Immature natural killer cell (primary cell): ENCODE measurements at regions not wholly inside any gene's neighbourhood (a gene's known extent, or its start where the extent isn't known, plus 50 kb on each side); places are given as distances from the start of the nearest gene placed in this dataset.

ENCODE experiments used
- DNase-seq, 3 donors: peaks; one replicate each; pipeline ENCODE4 v3.0.0; 2022; ENCODE audit warnings: mixed read lengths in 1 of 3
- H3K27ac Mint-ChIP-seq, 6 donors: one replicate each; pipeline ENCODE4 v1.8.0; 2020; ENCODE audit warnings: mixed read lengths in 6 of 6, mild to moderate bottlenecking in 5 of 6, inconsistent platforms in 4 of 6, moderate library complexity in 3 of 6
- H3K27me3 Mint-ChIP-seq, 3 donors: one replicate each; pipeline ENCODE4 v1.8.0; 2020 to 2021; ENCODE audit warnings: low read depth in 3 of 3, mild to moderate bottlenecking in 3 of 3, mixed read lengths in 3 of 3, moderate library complexity in 3 of 3, inconsistent platforms in 1 of 3
- H3K36me3 Mint-ChIP-seq, 3 donors: one replicate each; pipeline ENCODE4 v1.8.0; 2020; ENCODE audit warnings: mixed read lengths in 3 of 3, inconsistent platforms in 2 of 3, mild to moderate bottlenecking in 2 of 3
- H3K4me1 Mint-ChIP-seq, 2 donors: one replicate each; pipeline ENCODE4 v1.8.0; 2020; ENCODE audit warnings: inconsistent platforms in 2 of 2, mild to moderate bottlenecking in 2 of 2, mixed read lengths in 2 of 2, moderate library complexity in 1 of 2
- H3K4me3 Mint-ChIP-seq, 5 donors: one replicate each; pipeline ENCODE4 v1.8.0; 2020; ENCODE audit warnings: mild to moderate bottlenecking in 5 of 5, mixed read lengths in 5 of 5, inconsistent platforms in 3 of 5, moderate library complexity in 3 of 5
- H3K9me3 Mint-ChIP-seq, 6 donors: one replicate each; pipeline ENCODE4 v1.8.0; 2020; ENCODE audit warnings: mild to moderate bottlenecking in 6 of 6, mixed read lengths in 6 of 6, inconsistent platforms in 4 of 6, moderate library complexity in 3 of 6

GRCh38 chr14:53824061-53824460, 132.6 kb downstream of the BMP4 start:
- no peak for DNase-seq
- peaks cover 1 to 10% (median 8%) of the 10 kb centered on the region in 6 donors for H3K9me3 Mint-ChIP-seq
- no peak overlapping the region for H3K4me3 Mint-ChIP-seq
- H3K27ac Mint-ChIP-seq: no peak overlapping the region
- H3K4me1 Mint-ChIP-seq: no peaks in the 10 kb centered on the region
- no peaks in the 10 kb centered on the region for H3K27me3 Mint-ChIP-seq
- no peaks in the 10 kb centered on the region for H3K36me3 Mint-ChIP-seq

GRCh38 chr14:53814392-53814791, 142.2 kb downstream of the BMP4 start:
- Mint-ChIP-seq H3K27ac (no peak overlapping the region), H3K36me3 (no peaks in the 10 kb centered on the region), H3K9me3 (peaks cover 0 to 23% (median 8%) of the 10 kb centered on the region in 6 donors), H3K4me1 (no peaks in the 10 kb centered on the region), H3K4me3 (no peak overlapping the region), H3K27me3 (no peaks in the 10 kb centered on the region)
- no peak for DNase-seq

GRCh38 chr14:53810221-53810620, 146.4 kb downstream of the BMP4 start:
- no peak for DNase-seq
- Mint-ChIP-seq H3K27me3 (peaks cover 0 to 2% (median 0%) of the 10 kb centered on the region in 3 donors), H3K9me3 (peaks cover 0 to 21% (median 5%) of the 10 kb centered on the region in 6 donors), H3K27ac (no peak overlapping the region), H3K4me1 (no peaks in the 10 kb centered on the region), H3K36me3 (no peaks in the 10 kb centered on the region), H3K4me3 (no peak overlapping the region)

- peaks cover 0 to 2% (median 0%) of the 10 kb centered on the region in 3 donors for H3K27me3 Mint-ChIP-seq
- peaks cover 2 to 17% (median 7%) of the 10 kb centered on the region in 6 donors for H3K9me3 Mint-ChIP-seq
- H3K36me3 Mint-ChIP-seq: no peaks in the 10 kb centered on the region
- no peak overlapping the region for H3K4me3 Mint-ChIP-seq
- DNase-seq: no peak
- no peak overlapping the region for H3K27ac Mint-ChIP-seq
- no peaks in the 10 kb centered on the region for H3K4me1 Mint-ChIP-seq
Measured at GRCh38 chr14:53808042-53808441, 148.6 kb downstream of the BMP4 start.

DNA sequence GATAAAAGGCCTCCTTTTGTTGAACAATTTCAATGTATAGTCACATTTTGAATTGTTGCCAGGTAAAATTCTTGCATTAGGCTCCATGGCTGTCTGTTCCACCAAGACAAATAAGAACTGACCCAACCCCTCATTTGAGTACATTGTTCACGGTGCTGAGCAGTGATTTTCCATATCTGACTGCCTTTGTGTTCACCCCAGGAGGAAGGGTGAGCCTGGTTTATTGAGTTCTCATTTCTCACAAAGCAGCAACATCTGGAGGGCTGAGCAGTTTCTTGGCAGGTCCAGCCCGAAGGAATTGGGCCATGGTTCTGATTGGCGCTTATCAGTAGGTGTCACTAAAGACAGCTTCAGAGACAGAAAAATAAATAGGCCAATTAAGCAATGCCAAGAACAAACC, 149.1 kb downstream of the BMP4 start:
- no peak overlapping the region for H3K27ac Mint-ChIP-seq
- no peaks in the 10 kb centered on the region for H3K4me1 Mint-ChIP-seq
- no peaks in the 10 kb centered on the region for H3K36me3 Mint-ChIP-seq
- peaks cover 0 to 2% (median 0%) of the 10 kb centered on the region in 3 donors for H3K27me3 Mint-ChIP-seq
- H3K4me3 Mint-ChIP-seq: no peak overlapping the region
- no peak for DNase-seq
- peaks cover 3 to 18% (median 10%) of the 10 kb centered on the region in 6 donors for H3K9me3 Mint-ChIP-seq

DNA sequence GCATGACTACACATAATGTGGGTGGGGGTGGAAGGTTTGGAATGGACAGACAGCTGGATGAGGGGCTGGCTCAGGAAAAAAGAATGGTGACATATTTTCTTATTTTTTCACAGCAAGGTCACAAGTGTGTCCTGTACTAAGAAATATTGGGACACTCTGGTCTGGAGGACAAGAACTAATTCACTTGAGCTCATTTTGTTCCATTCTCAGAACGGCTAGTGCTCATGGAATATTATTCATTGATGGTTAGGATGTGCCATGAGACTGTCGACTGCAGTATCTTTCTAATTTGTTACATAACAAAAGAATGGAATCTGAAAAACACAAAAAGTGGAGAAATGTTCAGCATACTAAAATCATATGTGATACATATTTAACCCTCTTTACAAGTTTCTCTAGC, 149.5 kb downstream of the BMP4 start:
- H3K4me3 Mint-ChIP-seq: no peak overlapping the region
- peaks cover 0 to 2% (median 0%) of the 10 kb centered on the region in 3 donors for H3K27me3 Mint-ChIP-seq
- H3K9me3 Mint-ChIP-seq: peaks cover 3 to 16% (median 9%) of the 10 kb centered on the region in 6 donors
- no peak overlapping the region for H3K27ac Mint-ChIP-seq
- H3K4me1 Mint-ChIP-seq: no peaks in the 10 kb centered on the region
- no peaks in the 10 kb centered on the region for H3K36me3 Mint-ChIP-seq
- DNase-seq: no peak

DNA sequence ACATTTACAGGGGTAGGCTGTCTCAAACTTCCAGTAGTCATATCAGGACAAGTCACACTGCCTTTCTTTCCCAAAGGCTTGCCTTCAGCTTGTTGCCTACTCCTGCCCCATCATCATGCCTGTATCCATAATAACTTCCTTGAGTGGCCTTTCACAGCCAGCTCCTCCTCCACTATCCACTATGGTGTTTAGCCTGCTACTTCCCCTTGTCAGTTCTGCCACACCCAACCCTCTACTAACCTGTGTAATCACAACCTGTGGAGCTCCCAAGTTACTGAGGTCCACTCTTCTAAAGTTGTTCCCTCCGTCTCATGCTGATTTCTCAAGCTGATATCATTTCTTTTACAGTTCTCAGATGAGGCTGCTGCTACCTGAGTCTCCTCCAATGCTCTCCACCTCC, 159.9 kb downstream of the BMP4 start:
- peaks cover 0 to 1% (median 0%) of the 10 kb centered on the region in 3 donors for H3K27me3 Mint-ChIP-seq
- H3K36me3 Mint-ChIP-seq: no peaks in the 10 kb centered on the region
- no peak overlapping the region for H3K27ac Mint-ChIP-seq
- peaks cover 0 to 10% (median 5%) of the 10 kb centered on the region in 6 donors for H3K9me3 Mint-ChIP-seq
- H3K4me1 Mint-ChIP-seq: no peaks in the 10 kb centered on the region
- DNase-seq: no peak
- H3K4me3 Mint-ChIP-seq: no peak overlapping the region

- peaks cover 0 to 1% (median 0%) of the 10 kb centered on the region in 3 donors for H3K27me3 Mint-ChIP-seq
- peaks cover 0 to 4% (median 0%) of the 10 kb centered on the region in 6 donors for H3K9me3 Mint-ChIP-seq
- H3K36me3 Mint-ChIP-seq: peaks cover 0 to 2% (median 0%) of the 10 kb centered on the region in 3 donors
- no peak overlapping the region for H3K4me3 Mint-ChIP-seq
- H3K4me1 Mint-ChIP-seq: no peaks in the 10 kb centered on the region
- DNase-seq: no peak
- no peak overlapping the region for H3K27ac Mint-ChIP-seq
Measured at GRCh38 chr14:53793790-53794505, 162.7 kb downstream of the BMP4 start.

GRCh38 chr14:53792909-53793308, 163.7 kb downstream of the BMP4 start:
- no peak for DNase-seq
- no peak overlapping the region for H3K27ac Mint-ChIP-seq
- H3K36me3 Mint-ChIP-seq: peaks cover 0 to 4% (median 0%) of the 10 kb centered on the region in 3 donors
- peaks cover 0 to 1% (median 0%) of the 10 kb centered on the region in 3 donors for H3K27me3 Mint-ChIP-seq
- H3K9me3 Mint-ChIP-seq: peaks cover 0 to 8% (median 0%) of the 10 kb centered on the region in 6 donors
- no peak overlapping the region for H3K4me3 Mint-ChIP-seq
- H3K4me1 Mint-ChIP-seq: no peaks in the 10 kb centered on the region

DNA sequence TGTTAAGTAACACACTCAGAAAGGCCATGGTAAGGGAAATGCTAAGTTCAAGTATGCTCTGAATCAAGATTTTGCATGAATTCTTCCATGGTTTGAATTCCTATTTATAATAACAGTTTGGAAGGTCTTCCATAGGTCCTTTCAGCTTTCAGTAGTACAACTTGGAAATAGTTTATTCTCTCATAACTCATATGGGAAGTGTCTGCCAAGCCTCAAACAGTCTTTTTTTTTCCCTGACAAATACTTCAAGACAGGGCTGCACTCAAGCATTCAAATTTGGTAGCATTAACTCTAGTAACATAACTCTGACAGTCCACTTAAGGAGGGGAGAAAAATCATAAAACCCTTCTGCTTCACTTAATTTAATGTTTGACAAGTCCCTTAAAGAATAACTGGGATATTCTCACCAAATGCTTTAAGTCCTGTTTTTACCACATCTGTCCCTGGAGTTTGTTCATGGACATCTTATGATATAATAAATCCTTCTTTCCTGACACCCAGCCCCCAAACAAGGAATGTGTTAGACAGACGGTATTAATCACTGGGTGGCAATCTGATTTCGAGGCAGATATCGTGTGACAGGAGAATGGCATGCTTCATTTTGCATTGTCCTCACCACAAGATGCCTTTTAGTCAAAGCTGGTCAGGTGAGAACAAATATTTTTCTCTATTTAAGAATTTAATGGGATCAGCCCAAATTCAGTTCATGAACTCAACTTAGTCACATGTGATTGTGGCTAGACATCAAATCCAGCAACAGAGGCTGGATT, 165.7 kb downstream of the BMP4 start:
- DNase-seq: no peak
- Mint-ChIP-seq H3K36me3 (peaks cover 0 to 4% (median 0%) of the 10 kb centered on the region in 3 donors), H3K4me1 (no peaks in the 10 kb centered on the region), H3K27me3 (peaks cover 0 to 2% (median 0%) of the 10 kb centered on the region in 3 donors), H3K27ac (no peak overlapping the region), H3K9me3 (peaks cover 0 to 11% (median 2%) of the 10 kb centered on the region in 6 donors), H3K4me3 (no peak overlapping the region)

DNA sequence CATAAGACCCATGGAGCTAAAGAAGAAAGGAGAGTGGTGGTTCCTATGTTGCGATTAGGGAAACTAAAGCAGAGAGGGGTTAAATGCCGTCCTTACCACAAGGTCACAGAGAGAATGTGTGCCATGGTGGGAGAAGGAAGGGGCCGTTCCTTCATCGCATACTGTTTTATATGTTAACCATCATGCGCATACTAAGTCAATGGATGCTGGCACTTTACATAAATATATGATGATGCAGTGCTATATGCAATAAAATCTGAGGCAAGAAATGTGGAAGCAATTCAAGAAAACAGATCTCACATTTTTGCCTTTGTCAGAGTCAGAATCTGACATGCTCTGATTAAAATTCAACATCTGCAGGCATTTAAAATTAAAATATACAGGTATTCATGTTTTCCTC, 168.1 kb downstream of the BMP4 start:
- Mint-ChIP-seq H3K27ac (no peak overlapping the region), H3K36me3 (peaks cover 0 to 4% (median 0%) of the 10 kb centered on the region in 3 donors), H3K9me3 (peaks cover 0 to 23% (median 5%) of the 10 kb centered on the region in 6 donors), H3K4me1 (no peaks in the 10 kb centered on the region), H3K27me3 (peaks cover 0 to 3% (median 1%) of the 10 kb centered on the region in 3 donors), H3K4me3 (no peak overlapping the region)
- no peak for DNase-seq

GRCh38 chr14:53786045-53786444, 170.6 kb downstream of the BMP4 start:
- H3K27ac Mint-ChIP-seq: no peak overlapping the region
- peaks cover 0 to 3% (median 3%) of the 10 kb centered on the region in 3 donors for H3K27me3 Mint-ChIP-seq
- peaks cover 0 to 4% (median 0%) of the 10 kb centered on the region in 3 donors for H3K36me3 Mint-ChIP-seq
- H3K9me3 Mint-ChIP-seq: peaks cover 0 to 23% (median 5%) of the 10 kb centered on the region in 6 donors
- no peaks in the 10 kb centered on the region for H3K4me1 Mint-ChIP-seq
- DNase-seq: no peak
- H3K4me3 Mint-ChIP-seq: no peak overlapping the region

DNA sequence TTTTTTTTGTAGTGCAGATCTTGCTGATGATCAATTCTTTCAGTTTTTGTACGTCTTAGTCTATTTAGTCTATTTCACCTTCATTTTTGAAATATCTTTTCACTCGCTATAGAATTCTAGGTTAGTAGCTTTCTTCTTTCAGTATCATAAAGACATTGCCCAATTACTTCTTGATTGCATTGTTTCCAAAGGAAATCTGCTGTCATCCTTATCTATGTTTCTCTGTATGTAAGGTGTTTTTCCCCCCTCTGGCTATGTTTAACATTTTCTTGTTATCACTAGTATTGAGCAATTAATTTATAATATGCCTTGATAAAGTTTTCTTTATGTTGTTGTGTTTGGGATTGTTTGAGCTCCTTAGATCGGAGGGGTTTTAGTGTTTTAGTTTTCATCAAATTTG, 171.9 kb downstream of the BMP4 start:
- no peak overlapping the region for H3K27ac Mint-ChIP-seq
- H3K27me3 Mint-ChIP-seq: peaks cover 0 to 3% (median 3%) of the 10 kb centered on the region in 3 donors
- peaks cover 0 to 4% (median 0%) of the 10 kb centered on the region in 3 donors for H3K36me3 Mint-ChIP-seq
- no peaks in the 10 kb centered on the region for H3K4me1 Mint-ChIP-seq
- no peak overlapping the region for H3K4me3 Mint-ChIP-seq
- DNase-seq: no peak
- peaks cover 2 to 33% (median 5%) of the 10 kb centered on the region in 6 donors for H3K9me3 Mint-ChIP-seq

DNA sequence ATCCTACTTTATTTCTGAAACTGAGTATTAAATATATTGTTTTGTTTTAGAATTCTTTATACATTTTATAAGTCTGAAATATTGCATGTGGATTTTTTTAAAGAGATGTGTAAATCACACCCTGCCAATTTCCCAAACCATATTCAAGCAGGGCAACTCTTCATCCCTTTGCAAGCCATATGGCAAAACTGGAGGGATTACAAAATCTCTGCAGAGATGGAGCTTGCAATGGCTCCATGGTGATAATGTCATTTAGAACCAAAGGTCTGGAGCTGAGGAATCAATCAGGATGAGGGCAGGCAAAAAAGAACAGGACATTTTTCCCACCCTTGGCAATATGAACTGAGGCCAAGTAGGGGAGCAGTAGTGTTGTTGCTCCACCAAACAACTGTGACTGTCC, 173.4 kb downstream of the BMP4 start:
- DNase-seq: no peak
- Mint-ChIP-seq H3K9me3 (peaks cover 2 to 32% (median 5%) of the 10 kb centered on the region in 6 donors), H3K36me3 (no peaks in the 10 kb centered on the region), H3K27me3 (peaks cover 0 to 3% (median 3%) of the 10 kb centered on the region in 3 donors), H3K4me1 (no peaks in the 10 kb centered on the region), H3K27ac (no peak overlapping the region), H3K4me3 (no peak overlapping the region)
